ENCODE measurements at regions not wholly inside any gene's neighbourhood (a gene's known extent, or its start where the extent isn't known, plus 50 kb on each side); places are given as distances from the start of the nearest gene placed in this dataset.
A peak's percentile ranks its signal among the peaks of the same experiment; 100 is the strongest.

- intact Hi-C loops (cut with DNase I): no loop called here
- ATAC-seq (no peak), DNase-seq (no peak)
- Histone ChIP-seq H3K27ac (ENCODE audit: low read length) (no peak overlapping the region), H3K27me3 (ENCODE audit: control insufficient read depth, insufficient read depth) (no peaks in the 10 kb centered on the region), H3K4me1 (ENCODE audit: control insufficient read depth, insufficient read depth, low read length) (no peaks in the 10 kb centered on the region), H3K9me3 (ENCODE audit: control insufficient read depth, low read length) (no peaks in the 10 kb centered on the region), H3K4me3 (ENCODE audit: low read length) (no peak overlapping the region)
- WGBS: 45% methylated on average over 3 of the region's 3 CpGs
Measured at GRCh38 chr3:148128136-148128535, 569.6 kb upstream of the AGTR1 start.

- intact Hi-C loops (cut with DNase I): no loop called here
- Histone ChIP-seq H3K4me3 (ENCODE audit: low read length) (no peak overlapping the region), H3K9me3 (ENCODE audit: control insufficient read depth, low read length) (no peaks in the 10 kb centered on the region), H3K4me1 (ENCODE audit: control insufficient read depth, insufficient read depth, low read length) (no peaks in the 10 kb centered on the region), H3K27me3 (ENCODE audit: control insufficient read depth, insufficient read depth) (no peaks in the 10 kb centered on the region), H3K27ac (ENCODE audit: low read length) (no peak overlapping the region)
- DNase-seq (no peak), ATAC-seq (no peak)
- WGBS: 90% methylated on average over 3 of the region's 3 CpGs
Measured at GRCh38 chr3:148131990-148132638, 565.6 kb upstream of the AGTR1 start.

GRCh38 chr3:148136816-148137215, 560.9 kb upstream of the AGTR1 start:
- no peak for ATAC-seq
- no peak for DNase-seq
- no peaks in the 10 kb centered on the region for H3K9me3 ChIP-seq (ENCODE audit: control insufficient read depth, low read length)
- no peaks in the 10 kb centered on the region for H3K4me1 ChIP-seq (ENCODE audit: control insufficient read depth, insufficient read depth, low read length)
- no peak overlapping the region for H3K27ac ChIP-seq (ENCODE audit: low read length)
- intact Hi-C loops (cut with DNase I): no loop called here
- H3K27me3 ChIP-seq (ENCODE audit: control insufficient read depth, insufficient read depth): no peaks in the 10 kb centered on the region
- no peak overlapping the region for H3K4me3 ChIP-seq (ENCODE audit: low read length)

GRCh38 chr3:148146241-148146640, 551.5 kb upstream of the AGTR1 start:
- WGBS: 60% methylated on average over 2 of the region's 2 CpGs
- Histone ChIP-seq H3K27me3 (ENCODE audit: control insufficient read depth, insufficient read depth) (no peaks in the 10 kb centered on the region), H3K9me3 (ENCODE audit: control insufficient read depth, low read length) (no peaks in the 10 kb centered on the region), H3K4me1 (ENCODE audit: control insufficient read depth, insufficient read depth, low read length) (no peaks in the 10 kb centered on the region), H3K4me3 (ENCODE audit: low read length) (no peak overlapping the region), H3K27ac (ENCODE audit: low read length) (no peak overlapping the region)
- intact Hi-C loops (cut with DNase I): no loop called here
- no peak for ATAC-seq
- DNase-seq: no peak

GRCh38 chr3:148146947-148147826, 550.5 kb upstream of the AGTR1 start:
- DNase-seq: no peak
- no peaks in the 10 kb centered on the region for H3K27me3 ChIP-seq (ENCODE audit: control insufficient read depth, insufficient read depth)
- H3K4me1 ChIP-seq (ENCODE audit: control insufficient read depth, insufficient read depth, low read length): no peaks in the 10 kb centered on the region
- H3K4me3 ChIP-seq (ENCODE audit: low read length): no peak overlapping the region
- intact Hi-C loops (cut with DNase I): no loop called here
- no peak overlapping the region for H3K27ac ChIP-seq (ENCODE audit: low read length)
- 21% methylated on average over 2 of the region's 2 CpGs for WGBS
- peak in 1 of 2 donors; percentile 31 for ATAC-seq
- no peaks in the 10 kb centered on the region for H3K9me3 ChIP-seq (ENCODE audit: control insufficient read depth, low read length)

- no peaks in the 10 kb centered on the region for H3K4me1 ChIP-seq (ENCODE audit: control insufficient read depth, insufficient read depth, low read length)
- H3K27ac ChIP-seq (ENCODE audit: low read length): no peak overlapping the region
- 73% methylated on average over 2 of the region's 2 CpGs for WGBS
- H3K9me3 ChIP-seq (ENCODE audit: control insufficient read depth, low read length): no peaks in the 10 kb centered on the region
- no peak overlapping the region for H3K4me3 ChIP-seq (ENCODE audit: low read length)
- no peaks in the 10 kb centered on the region for H3K27me3 ChIP-seq (ENCODE audit: control insufficient read depth, insufficient read depth)
- no peak for ATAC-seq
- no peak for DNase-seq
- intact Hi-C loops (cut with DNase I): no loop called here
Measured at GRCh38 chr3:148147903-148148302, 549.8 kb upstream of the AGTR1 start.

GRCh38 chr3:148149556-148149955, 548.1 kb upstream of the AGTR1 start:
- Histone ChIP-seq H3K27ac (ENCODE audit: low read length) (no peak overlapping the region), H3K27me3 (ENCODE audit: control insufficient read depth, insufficient read depth) (no peaks in the 10 kb centered on the region), H3K4me1 (ENCODE audit: control insufficient read depth, insufficient read depth, low read length) (no peaks in the 10 kb centered on the region), H3K9me3 (ENCODE audit: control insufficient read depth, low read length) (no peaks in the 10 kb centered on the region), H3K4me3 (ENCODE audit: low read length) (no peak overlapping the region)
- intact Hi-C loops (cut with DNase I): no loop called here
- ATAC-seq: no peak
- no peak for DNase-seq
- 65% methylated on average over 2 of the region's 2 CpGs for WGBS

GRCh38 chr3:148150141-148150540, 547.6 kb upstream of the AGTR1 start:
- no peak for ATAC-seq
- WGBS: 86% methylated on average over 2 of the region's 2 CpGs

GRCh38 chr3:148158210-148158609, 539.5 kb upstream of the AGTR1 start:
- DNase-seq (peak in 2 of 3 donors; percentile 14 to 25), ATAC-seq (peak; percentile 64 to 66)
- no peak overlapping the region for H3K4me3 ChIP-seq (ENCODE audit: low read length)
- WGBS: 56% methylated on average over 3 of the region's 3 CpGs
- intact Hi-C loops (cut with DNase I): no loop called here
- H3K27me3 ChIP-seq (ENCODE audit: control insufficient read depth, insufficient read depth): no peaks in the 10 kb centered on the region
- no peaks in the 10 kb centered on the region for H3K9me3 ChIP-seq (ENCODE audit: control insufficient read depth, low read length)
- H3K27ac ChIP-seq (ENCODE audit: low read length): no peak overlapping the region
- no peaks in the 10 kb centered on the region for H3K4me1 ChIP-seq (ENCODE audit: control insufficient read depth, insufficient read depth, low read length)

More at GRCh38 chr3:148150141-148150540, 547.6 kb upstream of the AGTR1 start:
- intact Hi-C loops (cut with DNase I): no loop called here
- no peak for DNase-seq
- Histone ChIP-seq H3K9me3 (ENCODE audit: control insufficient read depth, low read length) (no peaks in the 10 kb centered on the region), H3K4me1 (ENCODE audit: control insufficient read depth, insufficient read depth, low read length) (no peaks in the 10 kb centered on the region), H3K4me3 (ENCODE audit: low read length) (no peak overlapping the region), H3K27ac (ENCODE audit: low read length) (no peak overlapping the region), H3K27me3 (ENCODE audit: control insufficient read depth, insufficient read depth) (no peaks in the 10 kb centered on the region)

- DNase-seq: no peak
- no peak for ATAC-seq
- Histone ChIP-seq H3K27me3 (ENCODE audit: control insufficient read depth, insufficient read depth) (no peaks in the 10 kb centered on the region), H3K27ac (ENCODE audit: low read length) (no peak overlapping the region), H3K4me1 (ENCODE audit: control insufficient read depth, insufficient read depth, low read length) (no peaks in the 10 kb centered on the region), H3K4me3 (ENCODE audit: low read length) (no peak overlapping the region), H3K9me3 (ENCODE audit: control insufficient read depth, low read length) (no peaks in the 10 kb centered on the region)
- WGBS: 41% methylated on average over 2 of the region's 2 CpGs
- intact Hi-C loops (cut with DNase I): no loop called here
Measured at GRCh38 chr3:148162132-148162531, 535.6 kb upstream of the AGTR1 start.

- intact Hi-C loops (cut with DNase I): no loop called here
- Histone ChIP-seq H3K4me3 (ENCODE audit: low read length) (no peak overlapping the region), H3K9me3 (ENCODE audit: control insufficient read depth, low read length) (no peaks in the 10 kb centered on the region), H3K27me3 (ENCODE audit: control insufficient read depth, insufficient read depth) (no peaks in the 10 kb centered on the region), H3K4me1 (ENCODE audit: control insufficient read depth, insufficient read depth, low read length) (no peaks in the 10 kb centered on the region), H3K27ac (ENCODE audit: low read length) (no peak overlapping the region)
- no peak for ATAC-seq
- 52% methylated on average over 2 of the region's 2 CpGs for WGBS
- no peak for DNase-seq
Measured at GRCh38 chr3:148168347-148168746, 529.4 kb upstream of the AGTR1 start.
